Naive thymus-derived CD4-positive, alpha-beta T cell (primary cell): ENCODE measurements at regions not wholly inside any gene's neighbourhood (a gene's known extent, or its start where the extent isn't known, plus 50 kb on each side); places are given as distances from the start of the nearest gene placed in this dataset.

Experiments used
- ATAC-seq: fragments of 150-1000 bp; cut with Tn5 transposase; 2 replicates; pipeline ENCODE4 v1.10.0; 2021; ENCODE audit warnings: mild to moderate bottlenecking, moderate library complexity
- CTCF ChIA-PET: fragments of 350-600 bp; sonication (Branson Sonifier 250); formaldehyde crosslinking; loops from one replicate; lab custom pipeline; 2021; ENCODE audit warnings: antibody characterized with exemption; lab: Charles Lee
- POLR2A ChIA-PET: fragments of 350-600 bp; sonication (Branson Sonifier 250); formaldehyde crosslinking; loops from one replicate; lab custom pipeline; 2021; ENCODE audit warnings: antibody characterized with exemption, inconsistent platforms; lab: Charles Lee
- DNase-seq, 9 donors: peaks; one replicate each; pipeline versions ENCODE4 v3.0.0 to v3.0.0-alpha.2; 2020 to 2022; ENCODE audit warnings: mixed read lengths in 1 of 9
- H3K27ac ChIP-seq: one replicate; pipeline ENCODE4 v1.7.0; 2013; ENCODE audit warnings: mild to moderate bottlenecking, low read depth, low read length, moderate library complexity
- H3K27me3 ChIP-seq, 2 donors: one replicate each; pipeline ENCODE4 v1.7.0; 2013; ENCODE audit warnings: low read length in 2 of 2, mild to moderate bottlenecking in 2 of 2, moderate library complexity in 2 of 2; ENCODE audit not compliant: control insufficient read depth in 2 of 2, insufficient read depth in 2 of 2
- H3K36me3 ChIP-seq, 3 experiments: 1 replicate in 2 of 3; 2 replicates in 1 of 3; pipeline ENCODE4 v1.7.0; 2013; ENCODE audit warnings: low read length in 3 of 3, mild to moderate bottlenecking in 3 of 3, moderate library complexity in 1 of 3; ENCODE audit not compliant: insufficient read depth in 3 of 3, control insufficient read depth in 2 of 3
- H3K4me1 ChIP-seq, 2 donors: one replicate each; pipeline ENCODE4 v1.7.0; 2013; ENCODE audit warnings: low read length in 2 of 2, mild to moderate bottlenecking in 2 of 2, moderate library complexity in 1 of 2; ENCODE audit not compliant: control insufficient read depth in 2 of 2, insufficient read depth in 2 of 2
- H3K4me3 ChIP-seq: 2 replicates; pipeline ENCODE4 v1.7.0; 2013; ENCODE audit warnings: mild to moderate bottlenecking, low read length
- H3K9me3 ChIP-seq, 3 experiments: 1 replicate in 2 of 3; 2 replicates in 1 of 3; pipeline ENCODE4 v1.7.0; 2013; ENCODE audit warnings: low read length in 3 of 3; ENCODE audit not compliant: control insufficient read depth in 2 of 3
- H3K27ac Mint-ChIP-seq, 9 donors: one replicate each; pipeline ENCODE4 v1.8.0; 2020 to 2022; ENCODE audit warnings: mixed read lengths in 9 of 9, mild to moderate bottlenecking in 8 of 9, moderate library complexity in 5 of 9, inconsistent platforms in 2 of 9
- H3K27me3 Mint-ChIP-seq, 5 donors: one replicate each; pipeline ENCODE4 v1.8.0; 2021 to 2022; ENCODE audit warnings: mixed read lengths in 5 of 5, mild to moderate bottlenecking in 1 of 5
- H3K36me3 Mint-ChIP-seq, 5 donors: one replicate each; pipeline ENCODE4 v1.8.0; 2020 to 2022; ENCODE audit warnings: mixed read lengths in 5 of 5, mild to moderate bottlenecking in 3 of 5, inconsistent platforms in 1 of 5
- H3K4me1 Mint-ChIP-seq, 7 donors: one replicate each; pipeline ENCODE4 v1.8.0; 2020 to 2022; ENCODE audit warnings: mixed read lengths in 7 of 7, mild to moderate bottlenecking in 3 of 7, inconsistent platforms in 1 of 7
- H3K4me3 Mint-ChIP-seq, 10 donors: one replicate each; pipeline ENCODE4 v1.8.0; 2020 to 2022; ENCODE audit warnings: mild to moderate bottlenecking in 10 of 10, mixed read lengths in 10 of 10, moderate library complexity in 6 of 10, inconsistent platforms in 2 of 10
- H3K9me3 Mint-ChIP-seq, 11 donors: one replicate each; pipeline ENCODE4 v1.8.0; 2020 to 2022; ENCODE audit warnings: mixed read lengths in 11 of 11, mild to moderate bottlenecking in 4 of 11, inconsistent platforms in 1 of 11, moderate library complexity in 1 of 11
- intact Hi-C, 2 donors: fragments of 100-400 bp; cut with micrococcal nuclease; formaldehyde crosslinking; loops; one replicate each; pipeline ENCODE4 v1.15.1; 2023

- Histone ChIP-seq H3K9me3 (no peaks in the 10 kb centered on the region), H3K36me3 (no peaks in the 10 kb centered on the region), H3K27me3 (no peaks in the 10 kb centered on the region), H3K4me3 (no peak overlapping the region), H3K27ac (no peak overlapping the region), H3K4me1 (no peaks in the 10 kb centered on the region)
- ATAC-seq (no peak), DNase-seq (no peak)
- H3K4me3 Mint-ChIP-seq: no peak overlapping the region
- no peak overlapping the region for H3K27ac Mint-ChIP-seq
- POLR2A ChIA-PET: no interaction called here
- H3K36me3 Mint-ChIP-seq: peaks cover 0 to 5% (median 0%) of the 10 kb centered on the region in 5 donors
- CTCF ChIA-PET: no interaction called here
- intact Hi-C loops: no loop called here
- no peaks in the 10 kb centered on the region for H3K4me1 Mint-ChIP-seq
- H3K9me3 Mint-ChIP-seq: peaks cover 2 to 21% (median 9%) of the 10 kb centered on the region in 11 donors
- H3K27me3 Mint-ChIP-seq: no peaks in the 10 kb centered on the region
These were observed 1061.5 kb downstream of the CNTNAP5 start for GRCh38 chr2:125086313-125087184.

GRCh38 chr2:125092276-125093009, 1067.4 kb downstream of the CNTNAP5 start:
- H3K27ac Mint-ChIP-seq: no peak overlapping the region
- no peaks in the 10 kb centered on the region for H3K36me3 ChIP-seq
- CTCF ChIA-PET: no interaction called here
- H3K4me1 ChIP-seq: no peaks in the 10 kb centered on the region
- no peaks in the 10 kb centered on the region for H3K27me3 Mint-ChIP-seq
- H3K9me3 Mint-ChIP-seq: peaks cover 2 to 19% (median 11%) of the 10 kb centered on the region in 11 donors
- intact Hi-C loops: no loop called here
- no peaks in the 10 kb centered on the region for H3K9me3 ChIP-seq
- H3K4me1 Mint-ChIP-seq: no peaks in the 10 kb centered on the region
- H3K4me3 ChIP-seq: no peak overlapping the region
- no peak for ATAC-seq
- H3K27ac ChIP-seq: no peak overlapping the region
- H3K36me3 Mint-ChIP-seq: peaks cover 0 to 5% (median 0%) of the 10 kb centered on the region in 5 donors
- no peak for DNase-seq
- no peaks in the 10 kb centered on the region for H3K27me3 ChIP-seq
- POLR2A ChIA-PET: no interaction called here
- no peak overlapping the region for H3K4me3 Mint-ChIP-seq

DNA sequence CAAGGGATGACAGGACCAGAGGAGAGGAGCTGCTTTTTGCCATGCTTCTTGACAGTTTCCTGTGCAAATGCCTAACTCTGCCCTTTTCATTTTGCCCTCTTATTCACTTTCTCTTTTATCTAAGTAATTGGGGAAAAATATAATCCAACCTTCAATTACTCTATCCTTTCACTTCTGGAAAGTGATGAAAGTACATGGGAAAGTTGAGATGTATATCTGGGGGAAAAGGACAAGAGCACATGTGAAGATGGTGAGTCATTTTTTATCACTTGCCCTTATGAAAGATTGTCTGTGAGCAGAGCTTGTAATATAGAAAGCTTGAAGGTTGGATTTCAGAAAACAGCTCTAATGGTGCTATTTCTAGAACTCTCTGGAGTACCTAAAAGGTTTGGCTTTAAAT, 1070.7 kb downstream of the CNTNAP5 start:
- ATAC-seq (no peak), DNase-seq (no peak)
- Mint-ChIP-seq H3K27me3 (no peaks in the 10 kb centered on the region), H3K4me3 (no peak overlapping the region), H3K4me1 (no peaks in the 10 kb centered on the region), H3K36me3 (no peaks in the 10 kb centered on the region), H3K9me3 (peaks cover 2 to 7% (median 4%) of the 10 kb centered on the region in 11 donors), H3K27ac (no peak overlapping the region)
- Histone ChIP-seq H3K27me3 (no peaks in the 10 kb centered on the region), H3K36me3 (no peaks in the 10 kb centered on the region), H3K4me3 (no peak overlapping the region), H3K4me1 (no peaks in the 10 kb centered on the region), H3K9me3 (no peaks in the 10 kb centered on the region), H3K27ac (no peak overlapping the region)
- intact Hi-C loops: no loop called here
- ChIA-PET POLR2A (no interaction called here), CTCF (no interaction called here)

GRCh38 chr2:125106710-125107109, 1081.6 kb downstream of the CNTNAP5 start:
- H3K4me3 Mint-ChIP-seq: no peak overlapping the region
- Histone ChIP-seq H3K36me3 (no peaks in the 10 kb centered on the region), H3K4me3 (no peak overlapping the region), H3K27me3 (no peaks in the 10 kb centered on the region), H3K9me3 (no peaks in the 10 kb centered on the region), H3K27ac (no peak overlapping the region), H3K4me1 (no peaks in the 10 kb centered on the region)
- ATAC-seq: no peak
- ChIA-PET CTCF (no interaction called here), POLR2A (no interaction called here)
- DNase-seq: no peak
- no peaks in the 10 kb centered on the region for H3K27me3 Mint-ChIP-seq
- H3K36me3 Mint-ChIP-seq: no peaks in the 10 kb centered on the region
- peaks cover under 1 to 28% (median 5%) of the 10 kb centered on the region in 11 donors for H3K9me3 Mint-ChIP-seq
- H3K27ac Mint-ChIP-seq: no peak overlapping the region
- H3K4me1 Mint-ChIP-seq: no peaks in the 10 kb centered on the region
- intact Hi-C loops: no loop called here

- no peak for ATAC-seq
- ChIA-PET POLR2A (no interaction called here), CTCF (no interaction called here)
- Mint-ChIP-seq H3K4me3 (no peak overlapping the region), H3K27me3 (no peaks in the 10 kb centered on the region), H3K4me1 (no peaks in the 10 kb centered on the region), H3K27ac (no peak overlapping the region), H3K9me3 (peaks cover 0 to 22% (median 4%) of the 10 kb centered on the region in 11 donors), H3K36me3 (no peaks in the 10 kb centered on the region)
- H3K9me3 ChIP-seq: no peaks in the 10 kb centered on the region
- intact Hi-C loops: no loop called here
- no peak for DNase-seq
- H3K27me3 ChIP-seq: no peaks in the 10 kb centered on the region
- H3K27ac ChIP-seq: no peak overlapping the region
- no peaks in the 10 kb centered on the region for H3K36me3 ChIP-seq
- no peak overlapping the region for H3K4me3 ChIP-seq
- H3K4me1 ChIP-seq: no peaks in the 10 kb centered on the region
These were observed 1082.4 kb downstream of the CNTNAP5 start for GRCh38 chr2:125107446-125107845.

DNA sequence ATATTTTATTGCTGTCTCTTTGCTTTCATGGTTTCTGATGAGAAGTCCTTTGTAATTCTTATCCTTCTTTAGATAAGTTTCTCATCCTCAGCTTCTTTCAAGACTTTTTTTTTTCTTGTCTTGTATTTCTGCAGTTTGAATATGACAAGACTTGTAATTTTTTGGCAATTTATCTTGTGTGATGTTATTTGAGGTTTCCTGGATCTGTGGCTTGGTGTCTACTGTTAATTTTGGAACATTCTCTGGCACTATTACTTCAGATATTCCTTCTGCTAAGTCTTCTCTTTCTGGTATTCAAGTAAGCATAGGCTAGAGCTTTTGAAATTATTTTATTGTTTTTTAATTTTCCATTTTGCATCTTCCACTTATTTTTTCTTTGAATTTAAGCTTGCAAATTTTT, 1083.2 kb downstream of the CNTNAP5 start:
- no peaks in the 10 kb centered on the region for H3K9me3 ChIP-seq
- H3K4me1 ChIP-seq: no peaks in the 10 kb centered on the region
- H3K27me3 Mint-ChIP-seq: no peaks in the 10 kb centered on the region
- H3K4me3 ChIP-seq: no peak overlapping the region
- no peaks in the 10 kb centered on the region for H3K27me3 ChIP-seq
- ATAC-seq: no peak
- ChIA-PET POLR2A (no interaction called here), CTCF (no interaction called here)
- H3K36me3 Mint-ChIP-seq: no peaks in the 10 kb centered on the region
- no peak overlapping the region for H3K27ac ChIP-seq
- intact Hi-C loops: no loop called here
- H3K4me1 Mint-ChIP-seq: no peaks in the 10 kb centered on the region
- H3K36me3 ChIP-seq: no peaks in the 10 kb centered on the region
- DNase-seq: no peak
- peaks cover 0 to 18% (median 4%) of the 10 kb centered on the region in 11 donors for H3K9me3 Mint-ChIP-seq
- no peak overlapping the region for H3K4me3 Mint-ChIP-seq
- no peak overlapping the region for H3K27ac Mint-ChIP-seq
